HG03135 (cell line): ENCODE measurements at regions not wholly inside any gene's neighbourhood (a gene's known extent, or its start where the extent isn't known, plus 50 kb on each side); places are given as distances from the start of the nearest gene placed in this dataset.

Experiments used
- ATAC-seq: cut with Tn5 transposase; IDR thresholded peaks from one replicate; pipeline ENCODE4 v1.9.1; 2021; ENCODE audit warnings: mild to moderate bottlenecking, moderate library complexity; ENCODE audit not compliant: unreplicated experiment

DNA sequence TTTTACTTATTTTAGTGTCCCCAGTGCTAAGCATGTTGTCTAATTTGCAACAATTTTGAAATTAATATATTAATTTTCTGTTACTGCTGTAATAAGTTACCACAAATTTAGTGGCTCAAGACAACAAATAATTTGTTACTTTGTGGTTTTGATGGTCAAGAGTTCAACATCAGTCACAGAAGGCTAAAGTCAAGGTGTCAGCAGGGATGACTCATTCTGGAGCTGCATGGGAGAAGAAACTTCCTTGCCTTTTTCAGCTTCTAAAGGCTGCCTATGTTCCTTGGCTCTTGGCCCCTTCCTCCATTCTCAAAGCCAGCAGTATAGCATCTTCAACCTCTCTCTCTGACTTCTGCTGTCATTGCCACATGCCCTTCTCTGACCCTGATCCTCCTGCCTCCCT, 271.8 kb downstream of the HLX start:
- ATAC-seq = no peak

DNA sequence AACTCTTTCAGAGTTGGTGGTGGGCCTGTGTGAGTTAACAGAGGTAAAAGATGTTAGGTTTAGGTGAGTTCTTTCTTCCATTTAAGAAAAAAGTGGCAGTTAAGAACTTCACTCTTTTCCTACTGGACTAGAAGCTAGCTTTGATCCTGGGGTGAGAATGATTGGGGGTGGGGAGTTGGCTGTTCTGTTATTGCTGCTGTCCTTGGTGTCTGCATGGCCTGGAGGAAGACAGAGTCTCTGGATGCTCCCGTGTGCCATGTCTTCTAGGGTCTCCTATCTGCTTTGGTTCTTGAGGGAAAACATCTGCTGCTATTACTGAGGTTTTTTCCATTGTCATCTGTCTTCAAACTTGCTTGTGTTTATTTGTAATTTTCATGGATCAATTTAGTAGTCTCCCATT, 275.7 kb downstream of the HLX start:
- no peak for ATAC-seq

DNA sequence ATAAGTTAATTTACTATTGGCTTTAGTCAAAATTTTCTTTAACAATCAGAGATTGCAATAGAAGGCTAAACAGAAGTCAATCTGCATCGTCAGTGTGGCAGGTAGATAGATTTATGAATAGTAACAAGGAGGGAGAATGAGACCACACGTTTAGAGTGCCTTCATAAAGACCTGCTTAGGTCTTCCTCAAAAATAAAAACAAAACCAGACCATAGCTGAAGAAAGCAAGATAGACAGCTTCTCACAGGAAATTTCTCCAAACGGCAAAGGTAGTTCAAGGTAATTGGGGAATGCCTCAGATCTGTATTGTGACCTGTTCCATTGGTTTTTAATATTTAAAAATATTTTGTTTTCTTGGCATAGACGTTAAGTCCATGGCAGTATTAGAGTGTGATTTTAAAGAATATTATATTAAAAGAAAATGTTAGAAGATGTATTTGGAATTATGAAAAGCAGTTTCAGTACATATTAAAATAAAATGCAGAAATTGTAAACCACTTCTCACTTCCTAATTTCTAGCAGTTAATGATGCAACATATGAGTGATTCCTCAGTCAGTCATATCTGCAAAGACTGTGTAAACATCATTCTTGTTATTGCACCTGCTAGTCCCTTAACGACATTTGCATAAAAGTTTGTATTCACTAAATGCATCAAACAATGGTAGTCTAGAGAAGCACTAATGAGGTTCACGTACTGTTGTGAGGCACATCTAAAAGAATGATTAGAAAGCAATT, 278.0 kb downstream of the HLX start:
- peak; percentile 98 for ATAC-seq

DNA sequence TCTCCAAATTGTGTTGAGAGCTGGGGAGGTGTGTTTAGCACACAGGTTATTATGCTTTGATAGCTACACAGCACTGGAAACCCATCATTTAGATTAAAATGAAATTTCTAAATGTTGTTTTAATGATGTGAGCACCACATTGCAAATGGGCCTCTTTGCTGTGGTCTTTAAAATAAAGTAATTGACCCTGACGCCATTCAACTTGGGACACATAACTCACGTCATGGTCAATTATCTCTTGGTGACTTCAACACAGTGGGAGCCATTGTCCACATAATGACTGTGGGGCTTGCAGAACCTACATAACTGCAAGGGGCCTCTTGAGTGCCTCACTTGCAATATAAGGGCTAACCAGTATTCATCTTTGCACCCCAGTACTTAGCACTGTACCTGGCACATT, 280.4 kb downstream of the HLX start:
- ATAC-seq = no peak

DNA sequence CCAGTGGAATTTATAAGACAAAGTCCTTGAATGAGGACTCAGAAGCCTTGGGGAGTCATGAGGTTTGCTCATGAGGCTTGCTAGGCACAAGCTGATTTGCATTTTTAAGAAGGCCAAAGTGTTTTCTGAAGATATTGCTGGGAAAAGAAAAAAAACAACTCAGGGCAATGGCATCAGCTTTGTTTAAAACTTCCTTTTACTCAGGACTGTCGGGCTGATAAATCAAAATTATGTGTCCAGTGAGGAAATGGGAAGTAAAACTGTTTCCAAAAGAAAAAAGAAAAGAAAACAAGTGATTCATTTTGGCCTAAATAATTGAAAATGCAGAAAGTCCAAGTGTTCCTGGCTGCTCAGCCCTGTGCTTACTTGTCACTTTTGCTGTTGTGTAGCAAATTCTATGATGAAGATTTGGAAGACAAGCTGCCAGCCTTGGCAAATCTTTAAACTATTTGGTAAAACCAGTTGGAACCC, 282.4 kb downstream of the HLX start:
- ATAC-seq = no peak

DNA sequence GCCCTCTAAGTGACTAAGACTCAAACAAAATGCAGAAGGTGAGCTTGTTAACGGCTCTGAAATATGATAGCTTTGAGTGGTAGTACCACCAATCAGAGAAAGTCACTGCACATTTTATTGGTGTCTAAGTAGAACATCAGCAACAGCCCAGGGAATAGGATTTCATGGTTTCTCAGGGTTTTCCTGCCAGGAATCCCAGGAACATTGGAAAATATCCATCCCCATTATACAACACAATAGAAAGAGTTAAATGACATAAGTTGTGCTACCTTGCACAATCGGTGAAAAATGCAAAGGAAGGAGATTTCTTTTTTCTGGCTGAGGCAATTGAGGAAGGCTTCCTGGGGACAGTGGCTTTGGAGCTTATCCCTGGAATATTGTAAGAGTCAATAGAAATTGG, 283.1 kb downstream of the HLX start:
- no peak for ATAC-seq

DNA sequence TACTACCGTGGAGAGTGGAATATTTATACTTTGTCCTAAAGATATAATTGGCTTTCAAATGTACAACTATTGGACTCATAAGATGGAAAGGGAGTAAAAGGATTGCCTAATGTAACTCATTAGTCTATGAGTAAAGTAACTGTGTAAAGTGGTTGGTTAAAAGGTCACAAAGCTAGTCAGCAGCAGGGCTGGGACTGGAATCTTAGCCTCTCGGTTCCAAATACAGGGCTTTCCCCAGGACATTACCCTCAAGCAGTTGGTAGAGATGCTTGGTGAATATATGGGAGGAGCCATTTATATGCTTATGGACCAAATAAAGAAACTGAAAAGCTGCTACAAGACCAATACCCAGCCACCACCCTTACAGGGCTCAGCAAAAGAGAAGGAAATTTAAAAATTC, 283.7 kb downstream of the HLX start:
- ATAC-seq = no peak

DNA sequence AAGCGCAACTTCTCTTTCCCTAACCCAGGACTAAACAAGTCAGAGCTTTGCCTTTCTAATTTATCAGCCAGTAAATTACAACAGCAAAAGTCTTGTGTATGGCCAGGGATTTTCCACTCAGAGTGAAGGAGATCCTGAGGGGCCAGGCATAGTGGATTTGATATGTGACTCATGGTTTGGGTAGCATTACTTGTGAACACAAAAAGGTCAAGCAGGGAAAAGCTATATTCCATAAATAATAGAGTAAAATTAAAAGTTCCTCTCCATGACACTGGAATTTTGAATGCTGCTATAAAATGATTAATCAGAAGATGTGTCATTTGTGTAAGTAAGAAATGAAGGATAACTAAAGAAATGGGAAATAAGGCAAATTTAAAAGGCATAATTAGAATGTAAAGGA, 284.8 kb downstream of the HLX start:
- ATAC-seq = no peak

DNA sequence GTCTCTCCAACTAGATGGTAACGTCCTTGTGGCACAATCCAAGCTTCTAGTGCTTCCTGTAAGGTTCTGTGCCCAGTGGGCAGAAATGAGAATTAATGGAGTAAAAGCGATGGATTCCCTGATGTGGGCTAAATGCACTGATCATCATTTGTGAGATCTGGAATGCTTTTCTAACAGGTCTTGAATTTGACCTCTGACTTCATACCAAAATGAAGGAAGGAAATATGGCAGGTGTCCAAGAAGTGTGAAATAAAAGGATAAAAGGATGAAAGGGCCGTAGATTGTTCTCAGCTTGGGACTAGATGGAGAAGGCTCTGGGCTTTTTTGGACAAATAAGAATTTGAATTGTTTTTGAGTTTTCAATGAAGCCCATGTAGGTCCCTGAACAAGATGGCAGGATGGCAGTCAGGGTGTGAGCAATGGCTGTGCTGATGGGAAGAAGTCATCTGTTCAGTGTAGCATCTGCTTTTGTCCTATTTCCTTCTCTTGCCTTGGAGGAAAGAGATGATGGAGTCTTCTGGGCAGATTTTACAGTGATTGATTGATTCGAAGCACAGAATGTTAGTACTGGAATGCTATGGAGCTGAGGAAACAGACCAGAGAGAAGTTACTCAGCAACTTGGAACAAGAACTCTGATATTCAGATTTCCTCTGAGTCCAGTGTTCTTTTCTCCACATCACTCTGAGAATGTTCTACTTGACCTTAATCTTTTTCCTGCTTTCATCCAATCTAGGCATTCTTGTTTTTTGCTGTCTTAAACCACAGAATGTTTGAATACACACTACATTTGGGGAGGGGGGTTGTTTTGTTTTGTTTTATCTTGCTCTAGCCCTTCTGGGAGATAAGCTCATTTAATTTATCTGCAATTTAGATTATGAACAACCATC, 286.0 kb downstream of the HLX start:
- no peak for ATAC-seq

DNA sequence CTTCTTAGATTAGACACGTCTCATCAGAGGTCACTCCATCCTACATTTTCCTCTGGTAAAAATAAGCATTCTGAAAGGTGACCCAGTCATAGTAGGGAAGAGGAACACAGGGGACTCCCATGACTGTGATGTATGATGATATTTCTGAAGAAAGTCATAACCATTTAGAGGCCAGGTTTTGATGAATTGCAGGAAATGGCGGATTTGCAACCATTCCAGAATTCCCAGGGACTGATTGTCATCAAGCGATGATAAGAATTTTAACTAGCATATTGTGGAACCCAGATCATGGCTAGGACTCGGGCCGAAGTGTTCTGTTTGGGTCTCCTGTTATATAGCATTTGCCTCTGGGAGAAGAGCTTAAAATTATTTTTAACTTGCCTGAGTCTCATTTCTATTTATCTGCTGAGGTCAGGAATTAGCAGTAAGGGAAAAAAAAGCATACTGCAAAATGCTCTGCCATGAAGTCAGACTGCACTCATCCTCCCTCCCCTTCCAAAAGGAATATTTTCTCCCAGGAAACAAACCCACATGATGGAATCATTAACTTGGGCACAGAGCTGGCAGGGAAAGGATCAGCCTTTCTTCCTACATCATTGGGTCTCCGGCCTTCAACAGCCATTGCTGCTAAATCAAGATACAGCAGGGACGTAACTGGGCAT, 286.7 kb downstream of the HLX start:
- ATAC-seq = no peak

DNA sequence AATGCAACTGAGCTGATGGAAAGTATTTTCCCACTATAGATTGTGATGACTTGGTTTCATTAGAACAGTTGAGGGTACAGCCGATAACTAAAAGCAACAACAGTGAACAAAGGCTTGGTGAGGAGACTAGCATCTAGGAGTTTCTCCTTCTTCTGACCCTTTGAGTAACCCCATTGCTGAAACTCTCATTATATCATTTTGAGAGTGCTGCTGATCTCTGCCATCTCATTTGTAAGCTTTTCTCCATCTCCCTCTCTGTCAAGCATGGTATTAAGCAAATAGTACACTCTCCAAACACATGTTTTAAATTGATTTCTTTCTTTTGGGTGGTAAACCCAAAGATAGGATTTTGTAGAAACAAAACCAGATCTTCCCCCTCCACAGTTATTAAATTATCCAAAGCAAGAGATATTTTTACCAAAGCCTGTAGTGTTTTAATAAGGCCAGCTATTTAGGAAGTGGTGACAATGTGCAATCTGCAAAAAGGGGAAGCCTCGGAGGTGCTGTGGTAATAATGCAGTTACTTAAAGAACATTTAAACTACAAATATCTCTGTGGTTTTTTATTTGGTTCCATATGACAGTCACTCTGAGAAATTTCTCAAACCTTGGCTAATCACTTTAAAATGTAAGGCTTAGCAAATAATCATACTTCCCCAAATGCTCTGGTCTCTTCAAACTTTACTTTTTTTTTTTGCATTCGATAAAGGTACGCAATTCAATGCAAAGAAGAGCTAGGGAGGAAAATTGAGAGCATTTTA, 287.5 kb downstream of the HLX start:
- peak; percentile 87 for ATAC-seq

DNA sequence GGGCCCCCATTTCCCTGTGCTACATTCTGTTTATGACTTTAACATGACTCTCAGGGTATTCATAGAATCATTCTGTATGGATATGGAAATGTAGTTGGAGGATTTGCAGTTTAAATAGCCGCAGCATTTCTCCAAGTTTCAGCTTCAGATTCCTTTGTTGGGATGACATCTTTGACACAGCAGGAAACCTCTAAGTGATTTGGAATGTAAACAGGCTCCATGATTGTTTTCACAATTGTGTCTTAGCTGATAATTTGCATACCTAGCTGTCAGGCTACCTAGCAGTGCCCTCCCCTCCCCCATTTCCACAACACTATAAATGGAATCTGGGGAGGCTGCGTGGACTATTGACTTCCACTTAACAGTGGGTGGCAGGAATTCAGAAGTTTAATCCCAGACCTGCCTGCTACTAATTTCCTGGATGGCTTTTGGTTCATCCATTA, 290.2 kb downstream of the HLX start:
- ATAC-seq = no peak

DNA sequence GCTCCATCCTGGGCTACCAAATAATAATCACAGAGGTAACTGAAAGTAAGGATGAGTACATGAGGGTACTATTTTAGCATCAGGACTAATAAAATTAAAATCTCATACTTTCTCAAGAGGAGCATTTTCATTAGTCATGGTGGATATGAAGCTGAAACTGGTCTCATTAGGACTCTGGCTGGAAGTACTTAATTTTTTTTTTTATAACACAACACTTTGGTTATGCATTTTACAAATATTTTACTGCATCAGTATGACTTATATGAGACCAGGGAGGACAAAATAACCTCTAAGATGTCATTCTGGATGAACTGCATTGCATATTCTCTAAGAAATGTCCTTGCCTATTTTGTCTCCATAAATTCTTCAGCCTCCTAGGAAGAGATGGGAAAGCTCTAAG, 290.9 kb downstream of the HLX start:
- no peak for ATAC-seq

DNA sequence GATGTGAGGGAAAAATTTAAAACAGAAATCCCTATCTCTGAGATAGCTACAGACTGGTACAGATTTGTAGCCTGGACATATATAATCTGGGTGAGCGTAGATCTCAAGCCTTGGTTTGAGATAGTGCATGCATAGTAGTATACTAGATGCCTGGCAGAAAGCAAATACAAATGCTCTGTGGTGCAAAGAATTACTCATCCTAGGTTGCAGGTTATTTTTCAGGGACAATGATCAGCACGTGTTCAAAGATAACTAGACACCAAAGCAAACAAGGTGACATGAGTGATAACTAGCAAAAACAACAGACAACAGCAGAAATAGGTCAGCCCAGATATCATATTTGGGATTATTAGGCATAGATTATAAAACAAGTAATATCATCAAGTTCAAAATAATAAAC, 292.5 kb downstream of the HLX start:
- ATAC-seq = no peak

DNA sequence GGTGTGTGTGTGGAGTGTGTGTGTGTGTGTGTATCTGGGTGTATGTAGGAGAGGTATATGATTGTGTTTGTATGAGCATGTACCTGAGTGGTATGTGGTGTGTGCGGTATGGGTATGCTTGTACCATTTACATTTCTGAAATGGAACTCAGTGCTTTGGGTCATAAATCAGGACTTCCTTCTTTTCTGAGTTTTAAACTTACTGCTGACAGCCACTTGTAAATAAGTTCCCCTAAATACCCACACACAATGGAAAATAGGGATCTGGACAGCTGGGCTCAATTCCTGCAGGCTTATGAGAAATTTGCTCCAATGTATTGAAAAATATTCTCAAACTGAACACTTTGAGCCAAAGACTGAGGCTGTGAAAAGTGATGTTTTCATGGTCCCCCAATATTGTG, 293.6 kb downstream of the HLX start:
- no peak for ATAC-seq

DNA sequence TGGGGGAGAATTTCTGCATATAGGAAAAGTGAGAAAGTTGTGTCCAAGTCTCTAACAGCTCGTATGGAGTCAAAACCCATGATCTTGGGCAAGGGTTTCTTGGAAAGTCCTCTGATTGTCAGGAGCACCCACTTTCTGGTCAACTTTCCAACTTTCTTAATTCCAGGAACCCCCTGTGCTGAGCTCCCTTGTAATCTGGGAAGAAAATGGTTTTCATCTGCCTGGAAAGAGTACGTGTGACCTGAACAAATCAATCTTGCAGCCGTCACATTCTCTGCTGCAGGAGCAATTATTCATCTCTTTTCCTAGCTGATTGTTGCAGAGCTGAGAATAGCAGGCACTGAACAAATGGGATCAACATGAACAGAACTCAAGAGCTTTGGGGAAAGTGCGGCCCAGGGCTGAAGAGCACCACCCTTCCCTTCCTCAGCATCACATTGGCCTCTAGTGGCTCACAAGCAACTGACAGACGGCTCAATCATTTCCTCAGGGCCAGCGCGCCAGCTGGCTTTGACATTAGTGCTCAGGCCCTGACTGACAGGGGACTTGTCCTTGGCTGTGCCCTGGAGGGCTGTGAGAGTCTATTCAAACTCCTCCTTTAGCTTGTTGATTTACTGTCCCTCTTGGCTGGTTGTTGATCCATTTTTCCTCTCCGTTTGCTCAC, 295.2 kb downstream of the HLX start:
- no peak for ATAC-seq

DNA sequence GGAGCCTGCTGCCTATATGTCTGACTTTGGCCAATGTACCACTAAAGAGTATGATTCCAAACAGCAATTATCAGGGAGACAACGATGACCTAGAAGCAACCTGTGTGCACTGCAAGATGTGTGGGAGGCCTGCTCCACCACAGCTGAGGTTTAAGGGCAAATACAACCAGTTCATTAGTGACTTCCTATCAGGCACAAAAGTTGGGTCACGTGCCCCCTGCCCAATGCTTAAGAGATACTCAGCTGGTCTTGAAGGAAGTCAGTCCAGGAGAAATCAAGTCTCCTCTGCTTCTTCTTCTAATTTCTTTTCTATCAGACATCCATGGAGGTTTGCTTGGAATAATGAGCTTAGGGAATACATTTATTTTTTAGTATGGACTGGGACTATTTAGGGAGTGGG, 296.0 kb downstream of the HLX start:
- ATAC-seq = no peak

DNA sequence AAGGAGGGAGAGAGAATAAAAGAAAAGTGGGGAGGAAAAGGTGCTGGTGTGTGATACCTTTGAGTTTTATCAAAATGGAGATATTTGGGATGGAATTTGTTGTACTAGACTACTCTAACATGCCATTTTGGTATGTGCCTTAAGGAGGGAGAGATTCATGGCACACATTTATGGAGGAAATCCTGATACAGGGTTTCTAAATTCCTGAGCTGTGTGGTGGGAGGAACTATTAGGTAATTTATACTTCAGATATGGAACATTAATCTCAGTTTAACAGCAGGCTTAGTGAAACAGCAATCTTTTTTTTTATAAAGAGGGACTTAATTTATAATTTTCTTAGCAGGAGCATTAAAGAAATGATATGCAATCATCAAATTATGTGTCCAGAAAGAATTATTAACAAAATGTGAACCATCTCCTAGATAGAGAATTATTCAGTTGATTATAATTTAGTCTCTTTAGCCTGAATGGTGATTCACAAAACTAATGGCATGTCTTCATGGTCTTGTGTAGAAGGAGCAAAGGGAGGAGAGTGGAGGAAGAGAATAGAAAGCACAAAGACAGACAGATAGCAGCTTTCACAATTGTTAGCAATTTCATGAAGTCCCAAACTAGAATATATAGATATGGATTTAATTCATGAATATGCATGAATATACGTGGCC, 301.6 kb downstream of the HLX start:
- ATAC-seq = no peak

DNA sequence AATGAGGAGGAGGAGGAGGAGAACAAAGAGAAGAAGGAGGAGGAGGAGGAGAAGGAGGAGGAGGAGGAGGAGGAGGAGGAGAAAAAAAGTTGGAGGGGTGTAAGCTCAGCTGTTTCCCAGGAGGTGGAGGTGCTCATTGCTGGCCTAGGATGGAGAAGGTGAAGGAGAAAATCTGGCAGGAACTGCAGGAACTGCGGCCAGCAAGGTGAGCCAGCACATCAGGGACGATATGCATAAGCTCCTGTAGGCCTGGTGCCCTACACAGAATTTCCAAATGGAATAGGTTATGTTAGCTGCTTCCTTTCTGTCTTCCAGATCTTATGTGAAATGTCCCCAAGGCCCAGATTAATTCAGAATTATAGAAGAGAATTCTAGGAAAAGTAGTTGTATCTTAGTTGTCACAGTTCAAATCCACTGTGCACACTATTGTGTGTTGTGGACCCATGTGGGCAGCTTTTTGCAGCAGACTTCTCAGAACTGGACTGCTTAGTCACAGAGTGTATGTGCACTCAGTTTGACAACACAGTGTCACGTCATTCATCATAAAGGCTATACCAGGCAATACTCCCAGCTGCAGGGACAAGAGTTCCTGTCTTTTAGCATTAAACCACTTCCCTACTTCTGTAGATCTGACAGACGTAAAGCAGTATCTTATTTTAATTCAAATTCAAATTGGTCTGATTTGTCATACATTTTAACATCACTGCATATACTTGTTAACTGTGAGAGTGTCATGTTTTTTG, 303.7 kb downstream of the HLX start:
- ATAC-seq = no peak
